ENCODE measurements at regions not wholly inside any gene's neighbourhood (a gene's known extent, or its start where the extent isn't known, plus 50 kb on each side); places are given as distances from the start of the nearest gene placed in this dataset.

DNA sequence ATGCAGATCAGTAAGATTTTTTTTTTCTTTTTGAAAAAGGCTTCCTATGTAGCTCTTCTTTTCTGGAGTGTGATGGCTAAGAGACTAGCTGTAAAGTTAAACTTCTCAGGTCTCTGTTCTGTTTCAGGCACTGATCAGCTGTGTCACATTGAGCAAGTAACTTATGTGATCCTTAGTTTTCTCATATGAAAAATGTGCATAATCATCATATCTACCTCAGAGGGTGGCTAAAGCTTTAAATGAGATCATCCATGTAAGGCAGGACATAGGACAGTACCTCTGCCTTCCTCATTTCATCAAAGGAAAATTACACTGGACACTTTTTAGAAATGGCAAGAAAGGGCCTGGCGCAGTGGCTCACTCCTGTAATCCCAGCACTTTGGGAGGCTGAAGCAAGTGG lies 235.9 kb upstream of the TYRP1 start:
- Mint-ChIP-seq H3K27ac (no peak overlapping the region), H3K36me3 (no peaks in the 10 kb centered on the region), H3K4me1 (no peaks in the 10 kb centered on the region), H3K4me3 (no peak overlapping the region), H3K9me3 (peaks cover 17% of the 10 kb centered on the region)
- DNase-seq (ENCODE audit: low spot score in 2 of 2) (no peak), ATAC-seq (no peak)

DNA sequence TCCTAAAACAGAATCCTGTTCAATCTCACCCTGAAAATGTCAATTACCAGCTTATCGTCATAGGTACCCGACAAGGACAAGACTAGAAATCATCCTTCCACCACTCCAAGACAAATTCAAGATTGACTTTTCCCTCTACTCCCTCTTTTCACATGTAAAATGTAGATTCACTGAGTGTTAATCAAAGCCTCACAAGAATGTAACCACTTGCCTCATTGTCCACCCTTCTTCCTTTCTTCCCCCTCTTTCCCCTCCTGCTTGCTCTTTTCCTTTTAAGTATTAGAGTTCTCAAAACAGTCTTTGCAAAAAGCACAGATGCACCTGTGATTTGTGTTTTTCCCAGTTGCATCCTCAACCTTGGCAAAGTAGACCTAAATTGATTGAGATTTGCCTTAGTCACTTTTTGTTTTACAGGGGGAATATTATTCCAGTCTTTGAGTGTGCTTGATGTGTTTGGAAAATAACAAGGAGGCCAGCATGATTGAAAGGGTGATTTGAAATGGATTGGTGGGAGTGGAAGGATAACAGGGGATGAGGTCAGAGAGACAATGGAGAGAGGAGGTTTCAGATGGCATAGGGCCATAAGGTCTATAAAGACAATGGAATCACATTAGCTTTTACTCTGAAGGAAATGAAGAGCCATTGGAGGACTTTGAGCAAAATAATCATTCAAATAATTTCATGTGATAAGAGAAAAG lies 231.3 kb upstream of the TYRP1 start:
- no peak for DNase-seq (ENCODE audit: low spot score in 2 of 2)
- Mint-ChIP-seq H3K4me1 (no peaks in the 10 kb centered on the region), H3K9me3 (peaks cover 16% of the 10 kb centered on the region), H3K36me3 (no peaks in the 10 kb centered on the region), H3K4me3 (no peak overlapping the region), H3K27ac (no peak overlapping the region)
- no peak for ATAC-seq

DNA sequence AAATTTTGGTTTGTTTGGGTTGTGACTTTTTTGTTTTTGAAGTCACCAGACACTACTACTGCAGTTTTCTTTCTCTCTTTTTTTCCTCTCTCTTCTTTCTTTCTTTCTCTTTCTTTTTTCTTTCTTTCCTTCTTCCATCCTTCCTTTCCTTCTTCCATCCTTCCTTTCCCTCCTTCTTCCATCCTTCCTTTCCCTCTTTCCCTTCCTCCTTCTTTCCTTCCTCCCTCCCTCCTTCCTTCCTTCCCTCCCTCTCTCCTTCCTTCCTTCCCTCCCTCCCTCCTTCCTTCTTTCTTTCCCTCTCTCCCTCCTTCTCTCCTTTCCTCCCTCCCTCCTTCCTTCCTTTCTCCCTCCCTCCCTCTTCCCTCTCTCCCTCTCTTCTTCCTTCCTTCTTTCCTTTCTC lies 230.3 kb upstream of the TYRP1 start:
- Mint-ChIP-seq H3K4me1 (no peaks in the 10 kb centered on the region), H3K36me3 (no peaks in the 10 kb centered on the region), H3K27ac (no peak overlapping the region), H3K4me3 (no peak overlapping the region), H3K9me3 (peaks cover 13% of the 10 kb centered on the region)
- DNase-seq (ENCODE audit: low spot score in 2 of 2) = no peak
- ATAC-seq = no peak

GRCh38 chr9:12463641-12464040 lies 229.5 kb upstream of the TYRP1 start:
- no peaks in the 10 kb centered on the region for H3K36me3 Mint-ChIP-seq
- DNase-seq (ENCODE audit: low spot score in 2 of 2) = no peak
- H3K4me1 Mint-ChIP-seq = no peaks in the 10 kb centered on the region
- ATAC-seq = no peak
- H3K9me3 Mint-ChIP-seq = peaks cover 10% of the 10 kb centered on the region
- H3K4me3 Mint-ChIP-seq = no peak overlapping the region
- H3K27ac Mint-ChIP-seq = no peak overlapping the region

- Mint-ChIP-seq H3K4me1 (no peaks in the 10 kb centered on the region), H3K4me3 (no peak overlapping the region)
These were observed 228.8 kb upstream of the TYRP1 start for GRCh38 chr9:12464400-12464799.

GRCh38 chr9:12464910-12465512 lies 228.2 kb upstream of the TYRP1 start:
- H3K4me3 Mint-ChIP-seq = no peak overlapping the region
- no peaks in the 10 kb centered on the region for H3K4me1 Mint-ChIP-seq
- H3K36me3 Mint-ChIP-seq = no peaks in the 10 kb centered on the region
- no peak for ATAC-seq
- H3K27ac Mint-ChIP-seq = no peak overlapping the region
- DNase-seq (ENCODE audit: low spot score in 2 of 2) = no peak
- peaks cover 16% of the 10 kb centered on the region for H3K9me3 Mint-ChIP-seq

More at GRCh38 chr9:12464400-12464799, 228.8 kb upstream of the TYRP1 start:
- Mint-ChIP-seq H3K27ac (no peak overlapping the region), H3K9me3 (peaks cover 13% of the 10 kb centered on the region), H3K36me3 (no peaks in the 10 kb centered on the region)
- DNase-seq (ENCODE audit: low spot score in 2 of 2) = no peak
- ATAC-seq = no peak

DNA sequence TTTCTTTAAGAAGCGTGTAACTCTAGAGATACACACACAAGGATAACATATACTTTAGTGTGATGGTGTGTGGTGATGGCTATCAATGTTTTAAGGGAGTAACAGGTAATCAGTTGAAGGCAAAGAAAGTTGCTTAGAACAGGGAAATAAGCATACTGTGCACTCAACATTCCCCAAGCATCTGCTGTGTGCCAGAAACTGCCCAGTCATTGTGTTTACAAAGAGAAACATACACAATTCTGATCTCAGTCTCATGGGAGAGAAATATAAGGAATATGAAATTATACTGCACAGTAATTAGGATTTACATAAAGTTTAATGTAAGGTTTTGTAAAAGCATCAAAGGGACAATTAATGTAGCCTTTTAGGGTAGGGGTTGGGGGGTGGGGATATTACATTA lies 224.1 kb upstream of the TYRP1 start:
- ATAC-seq = no peak

DNA sequence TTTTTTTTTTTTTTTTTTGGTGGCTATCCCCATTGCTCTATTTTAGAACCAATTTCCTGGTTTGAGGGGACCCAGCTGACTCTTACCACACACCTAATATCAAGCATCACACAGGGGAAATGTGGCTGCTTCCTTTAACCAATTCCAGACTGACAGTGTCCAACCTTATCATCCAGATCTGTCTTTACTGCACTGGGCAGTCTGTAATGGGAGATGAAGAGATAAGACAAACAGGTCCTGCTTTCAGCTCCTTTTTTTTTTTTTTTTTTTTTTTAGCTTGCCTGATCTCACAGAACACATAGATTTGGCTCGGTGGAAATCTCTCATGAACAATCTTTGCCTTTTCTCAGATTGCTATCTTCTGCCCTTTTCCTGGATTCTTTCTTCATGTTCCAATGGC lies 198.8 kb upstream of the TYRP1 start:
- ATAC-seq = no peak
- Mint-ChIP-seq H3K4me1 (no peaks in the 10 kb centered on the region), H3K27ac (no peak overlapping the region), H3K36me3 (no peaks in the 10 kb centered on the region), H3K4me3 (no peak overlapping the region), H3K9me3 (peaks cover 28% of the 10 kb centered on the region)
- DNase-seq (ENCODE audit: low spot score in 2 of 2) = no peak

More for the DNA sequence above, 224.1 kb upstream of the TYRP1 start:
- Mint-ChIP-seq H3K4me3 (no peak overlapping the region), H3K9me3 (peaks cover 15% of the 10 kb centered on the region), H3K4me1 (no peaks in the 10 kb centered on the region), H3K27ac (no peak overlapping the region), H3K36me3 (no peaks in the 10 kb centered on the region)
- DNase-seq (ENCODE audit: low spot score in 2 of 2) = no peak

GRCh38 chr9:12497790-12498189 lies 195.4 kb upstream of the TYRP1 start:
- peaks cover 21% of the 10 kb centered on the region for H3K9me3 Mint-ChIP-seq
- no peak overlapping the region for H3K4me3 Mint-ChIP-seq
- H3K4me1 Mint-ChIP-seq = no peaks in the 10 kb centered on the region
- ATAC-seq (no peak), DNase-seq (ENCODE audit: low spot score in 2 of 2) (no peak)
- H3K27ac Mint-ChIP-seq = no peak overlapping the region
- H3K36me3 Mint-ChIP-seq = no peaks in the 10 kb centered on the region

DNA sequence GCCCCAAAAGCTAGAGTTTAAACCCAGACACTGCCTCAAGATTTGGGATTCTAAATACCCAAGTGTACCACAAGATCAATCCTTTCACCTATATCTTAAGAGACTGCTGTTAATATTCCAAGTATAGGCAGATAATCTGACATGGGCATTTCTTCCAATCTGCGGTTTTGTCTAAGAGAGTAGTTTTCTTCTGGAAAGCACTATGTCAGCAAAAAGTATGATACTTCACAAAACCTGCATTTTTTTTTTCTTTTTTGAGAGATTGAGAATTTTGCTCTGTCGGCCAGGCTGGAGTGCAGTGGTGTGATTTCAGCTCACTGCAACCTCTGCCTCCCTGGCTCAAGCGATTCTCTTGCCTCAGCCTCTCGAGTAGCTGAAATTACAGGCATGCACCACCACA lies 190.7 kb upstream of the TYRP1 start:
- ATAC-seq (no peak), DNase-seq (ENCODE audit: low spot score in 2 of 2) (no peak)
- H3K9me3 Mint-ChIP-seq = peaks cover 16% of the 10 kb centered on the region
- no peaks in the 10 kb centered on the region for H3K4me1 Mint-ChIP-seq
- no peaks in the 10 kb centered on the region for H3K36me3 Mint-ChIP-seq
- no peak overlapping the region for H3K4me3 Mint-ChIP-seq
- H3K27ac Mint-ChIP-seq = no peak overlapping the region

GRCh38 chr9:12503606-12504122 lies 189.5 kb upstream of the TYRP1 start:
- no peak for ATAC-seq
- H3K4me3 Mint-ChIP-seq = no peak overlapping the region
- DNase-seq (ENCODE audit: low spot score in 2 of 2) = no peak
- H3K36me3 Mint-ChIP-seq = no peaks in the 10 kb centered on the region
- H3K27ac Mint-ChIP-seq = no peak overlapping the region
- no peaks in the 10 kb centered on the region for H3K4me1 Mint-ChIP-seq
- peaks cover 13% of the 10 kb centered on the region for H3K9me3 Mint-ChIP-seq

- Mint-ChIP-seq H3K4me1 (no peaks in the 10 kb centered on the region), H3K9me3 (peaks cover 18% of the 10 kb centered on the region), H3K4me3 (no peak overlapping the region), H3K27ac (no peak overlapping the region), H3K36me3 (no peaks in the 10 kb centered on the region)
- no peak for ATAC-seq
- DNase-seq (ENCODE audit: low spot score in 2 of 2) = no peak
These were observed 182.6 kb upstream of the TYRP1 start for GRCh38 chr9:12510551-12510950.

DNA sequence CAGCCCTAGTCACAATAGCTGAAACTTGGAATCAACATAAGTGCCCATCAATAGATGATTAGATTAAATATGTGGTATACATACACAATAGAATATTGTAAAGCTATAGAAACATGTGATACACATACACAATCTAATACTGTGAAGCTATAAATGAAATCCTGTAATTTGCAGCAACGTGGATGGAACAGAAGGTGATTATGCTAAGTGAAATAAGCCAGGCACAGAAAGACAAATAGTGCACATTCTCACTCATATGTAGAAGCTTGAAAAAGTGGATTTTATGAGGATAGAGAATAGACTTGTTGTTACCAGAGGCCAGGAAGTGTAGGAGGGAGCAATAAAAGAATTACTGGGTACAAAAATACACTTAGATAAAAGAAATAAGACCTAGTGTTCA lies 181.5 kb upstream of the TYRP1 start:
- DNase-seq (ENCODE audit: low spot score in 2 of 2) (no peak), ATAC-seq (no peak)
- Mint-ChIP-seq H3K27ac (no peak overlapping the region), H3K9me3 (peaks cover 11% of the 10 kb centered on the region), H3K36me3 (no peaks in the 10 kb centered on the region), H3K4me1 (no peaks in the 10 kb centered on the region), H3K4me3 (no peak overlapping the region)

DNA sequence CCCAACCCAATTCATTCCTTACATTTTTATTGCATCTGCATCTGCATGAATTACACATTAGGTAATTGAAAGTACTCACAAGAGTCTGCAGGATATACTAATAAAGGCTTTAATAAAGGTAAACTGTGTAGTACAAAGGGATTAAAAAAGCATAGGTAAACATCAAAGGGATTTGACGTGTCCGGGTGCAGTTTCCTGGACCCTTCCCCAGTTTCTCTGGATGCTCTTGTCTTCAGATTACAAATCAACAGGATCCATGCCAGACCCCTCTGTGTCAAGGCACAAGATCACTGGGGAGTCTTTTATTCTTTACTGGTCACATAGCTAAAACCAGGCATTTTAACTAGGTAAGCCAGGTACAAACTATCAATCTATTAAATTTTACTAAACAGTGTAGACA lies 177.2 kb upstream of the TYRP1 start:
- Mint-ChIP-seq H3K27ac (no peak overlapping the region), H3K9me3 (peaks cover 17% of the 10 kb centered on the region), H3K36me3 (no peaks in the 10 kb centered on the region), H3K4me3 (no peak overlapping the region), H3K4me1 (no peaks in the 10 kb centered on the region)
- ATAC-seq (no peak), DNase-seq (ENCODE audit: low spot score in 2 of 2) (no peak)

- Mint-ChIP-seq H3K36me3 (no peaks in the 10 kb centered on the region), H3K9me3 (peaks cover 17% of the 10 kb centered on the region), H3K4me1 (no peaks in the 10 kb centered on the region), H3K27ac (no peak overlapping the region), H3K4me3 (no peak overlapping the region)
- ATAC-seq (no peak), DNase-seq (ENCODE audit: low spot score in 2 of 2) (no peak)
These were observed 176.6 kb upstream of the TYRP1 start for GRCh38 chr9:12516573-12516972.

GRCh38 chr9:12538842-12539579 lies 154.2 kb upstream of the TYRP1 start:
- Mint-ChIP-seq H3K27ac (no peak overlapping the region), H3K36me3 (no peaks in the 10 kb centered on the region), H3K9me3 (peaks cover 15% of the 10 kb centered on the region), H3K4me1 (no peaks in the 10 kb centered on the region), H3K4me3 (no peak overlapping the region)
- ATAC-seq = no peak
- no peak for DNase-seq (ENCODE audit: low spot score in 2 of 2)
